Gastroesophageal sphincter (tissue), 4 donors: ENCODE measurements at regions not wholly inside any gene's neighbourhood (a gene's known extent, or its start where the extent isn't known, plus 50 kb on each side); places are given as distances from the start of the nearest gene placed in this dataset.

Experiments
- ATAC-seq: fragments of 150-250 bp; one replicate; pipeline ENCODE4 v1.9.1; 2016; ENCODE audit warnings: mild to moderate bottlenecking, moderate library complexity
- H3K27ac ChIP-seq, 4 donors: fragments of 200-600 bp; sonication (generic) in 3 of 4; 1 replicate in 3 of 4; 2 replicates in 1 of 4; pipeline ENCODE4 v1.5.1; 2016 to 2019
- H3K27me3 ChIP-seq: fragments of 200-600 bp; sonication (generic); one replicate; pipeline ENCODE4 v1.5.1; 2019
- H3K36me3 ChIP-seq, 2 donors: fragments of 200-600 bp; sonication (generic); one replicate each; pipeline ENCODE4 v1.5.1; 2019; ENCODE audit warnings: control low read depth in 1 of 2
- H3K4me1 ChIP-seq, 3 donors: fragments of 200-600 bp; sonication (generic); 1 replicate in 2 of 3; 2 replicates in 1 of 3; pipeline ENCODE4 v1.5.1; 2016 to 2019; ENCODE audit warnings: control low read depth in 2 of 3
- H3K4me3 ChIP-seq, 2 donors: fragments of 200-600 bp; sonication (generic); one replicate each; pipeline ENCODE4 v1.5.1; 2019; ENCODE audit warnings: mild to moderate bottlenecking in 1 of 2, moderate library complexity in 1 of 2
- H3K9me3 ChIP-seq, 3 donors: fragments of 200-600 bp; sonication (generic); one replicate each; pipeline ENCODE4 v1.5.1; 2017 to 2019; ENCODE audit warnings: control low read depth in 2 of 3
- CTCF ChIP-seq, 4 experiments: fragments of 200-600 bp in 2 of 4; fragments of 450-650 bp in 2 of 4; sonication (generic) in 1 of 4; IDR thresholded peaks; one replicate each; pipeline ENCODE4 v1.5.1; 2017 to 2019; ENCODE audit warnings: antibody characterized with exemption in 4 of 4, mild to moderate bottlenecking in 2 of 4, moderate library complexity in 2 of 4
- EP300 ChIP-seq: sonication (generic); formaldehyde crosslinking; IDR thresholded peaks from one replicate; pipeline ENCODE4 v1.6.1; 2017; ENCODE audit warnings: antibody characterized with exemption, mild to moderate bottlenecking
- POLR2A ChIP-seq, 2 donors: fragments of 450-650 bp; IDR thresholded peaks; one replicate each; pipeline ENCODE4 v1.6.1; 2017; ENCODE audit warnings: antibody characterized with exemption in 2 of 2, mild to moderate bottlenecking in 2 of 2, moderate library complexity in 1 of 2
- POLR2AphosphoS5 ChIP-seq: sonication (generic); formaldehyde crosslinking; IDR thresholded peaks from one replicate; pipeline ENCODE4 v1.6.1; 2017; ENCODE audit warnings: antibody characterized with exemption
- WGBS, 2 donors: methylation state at CpG; one replicate each; pipeline ENCODE4 v1.1.5; 2018; ENCODE audit warnings: low coverage in 1 of 2; 5-methylcytosine and 5-hydroxymethylcytosine counted together

DNA sequence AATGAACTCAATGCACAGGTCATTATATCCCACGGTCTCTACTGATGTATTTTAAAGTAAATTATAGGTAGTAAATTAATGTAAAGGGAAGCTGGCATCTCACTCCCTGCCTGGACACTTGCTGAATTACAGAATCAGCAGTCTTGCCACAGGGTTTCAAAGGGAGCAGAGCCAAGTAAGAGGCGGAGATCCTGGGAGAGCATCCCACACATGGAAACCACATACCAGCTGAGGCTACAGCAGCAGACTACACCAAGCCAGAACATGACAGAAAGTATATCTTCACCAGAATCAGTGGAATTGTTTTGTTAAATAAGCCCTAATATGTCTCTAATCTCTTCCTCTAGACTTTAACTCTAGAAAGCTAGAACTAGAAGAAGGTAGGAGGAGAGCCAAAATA is 1689.2 kb upstream of the WWC1 start:
- Histone ChIP-seq H3K4me3 (no peak overlapping the region), H3K4me1 (no peaks in the 10 kb centered on the region), H3K9me3 (no peaks in the 10 kb centered on the region), H3K27me3 (no peaks in the 10 kb centered on the region), H3K27ac (no peak overlapping the region), H3K36me3 (no peaks in the 10 kb centered on the region)
- TF ChIP-seq POLR2A (IDR thresholded peaks at IDR 0.05) (no peak), POLR2AphosphoS5 (no peak), CTCF (IDR thresholded peaks at IDR 0.05) (no peak), EP300 (no peak)
- no peak for ATAC-seq
- 79 to 85% methylated on average over 2 of the region's 2 CpGs for WGBS, 2 donors

- 68 to 81% methylated on average over 4 of the region's 4 CpGs for WGBS, 2 donors
- Histone ChIP-seq H3K27me3 (no peaks in the 10 kb centered on the region), H3K27ac (no peak overlapping the region), H3K9me3 (no peaks in the 10 kb centered on the region), H3K36me3 (no peaks in the 10 kb centered on the region), H3K4me3 (no peak overlapping the region), H3K4me1 (no peaks in the 10 kb centered on the region)
- no peak for ATAC-seq
- TF ChIP-seq EP300 (no peak), POLR2AphosphoS5 (no peak), POLR2A (IDR thresholded peaks at IDR 0.05) (no peak), CTCF (IDR thresholded peaks at IDR 0.05) (no peak)
Measured at GRCh38 chr5:166617507-166617906, 1673.9 kb upstream of the WWC1 start.

DNA sequence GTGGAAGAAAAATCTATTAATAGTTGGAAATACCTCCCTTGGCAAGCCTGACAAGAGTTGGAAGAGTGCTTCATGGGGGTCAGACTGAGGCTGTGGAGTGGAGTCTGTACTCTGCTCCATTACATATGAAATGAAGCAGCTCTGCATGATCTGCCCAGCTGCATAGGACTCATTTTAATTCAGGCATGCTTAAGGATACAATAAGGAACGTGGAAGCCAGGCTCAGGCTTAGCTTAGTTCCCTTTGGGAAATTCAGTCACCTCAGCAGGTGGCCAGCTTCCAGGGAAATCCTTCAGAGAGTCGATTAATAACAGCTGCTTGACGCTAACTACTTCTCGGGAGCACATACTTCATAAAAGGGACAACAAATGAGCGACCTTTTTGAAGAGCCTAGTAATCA is 1672.9 kb upstream of the WWC1 start:
- H3K9me3 ChIP-seq: no peaks in the 10 kb centered on the region
- H3K36me3 ChIP-seq: no peaks in the 10 kb centered on the region
- no peak overlapping the region for H3K27ac ChIP-seq
- 30 to 39% methylated on average over 2 to 5 of the region's 5 CpGs for WGBS, 2 donors
- H3K4me3 ChIP-seq: no peak overlapping the region
- no peaks in the 10 kb centered on the region for H3K27me3 ChIP-seq
- no peaks in the 10 kb centered on the region for H3K4me1 ChIP-seq
- no peak for ATAC-seq
- TF ChIP-seq POLR2A (IDR thresholded peaks at IDR 0.05) (no peak), EP300 (no peak), CTCF (IDR thresholded peaks at IDR 0.05) (no peak), POLR2AphosphoS5 (no peak)

DNA sequence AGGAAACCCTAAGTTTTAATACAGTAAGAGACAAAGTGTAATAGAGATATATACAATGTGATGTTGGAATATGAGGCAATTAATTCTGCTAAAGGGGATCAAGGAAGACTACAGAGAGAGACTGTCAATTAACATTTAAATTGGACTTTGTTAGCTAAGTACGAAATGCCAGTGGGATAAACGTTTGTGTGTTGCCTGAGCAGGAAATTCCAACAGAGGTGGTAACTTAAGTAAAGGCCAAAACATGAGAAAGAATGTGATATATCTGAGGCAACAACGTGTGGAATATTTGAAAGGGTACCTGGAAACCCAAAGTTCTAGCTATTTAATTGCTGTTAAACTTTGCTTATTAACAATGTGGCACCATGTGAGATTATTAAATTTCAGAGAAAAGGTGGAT is 1666.9 kb upstream of the WWC1 start:
- Histone ChIP-seq H3K9me3 (no peaks in the 10 kb centered on the region), H3K36me3 (no peaks in the 10 kb centered on the region), H3K4me3 (no peak overlapping the region), H3K27me3 (no peaks in the 10 kb centered on the region), H3K27ac (no peak overlapping the region), H3K4me1 (no peaks in the 10 kb centered on the region)
- no peak for TF ChIP-seq CTCF (IDR thresholded peaks at IDR 0.05)
- TF ChIP-seq POLR2AphosphoS5: no peak
- no peak for TF ChIP-seq POLR2A (IDR thresholded peaks at IDR 0.05)
- TF ChIP-seq EP300: no peak
- 18 to 21% methylated on average over 3 of the region's 3 CpGs for WGBS, 2 donors
- ATAC-seq: no peak

DNA sequence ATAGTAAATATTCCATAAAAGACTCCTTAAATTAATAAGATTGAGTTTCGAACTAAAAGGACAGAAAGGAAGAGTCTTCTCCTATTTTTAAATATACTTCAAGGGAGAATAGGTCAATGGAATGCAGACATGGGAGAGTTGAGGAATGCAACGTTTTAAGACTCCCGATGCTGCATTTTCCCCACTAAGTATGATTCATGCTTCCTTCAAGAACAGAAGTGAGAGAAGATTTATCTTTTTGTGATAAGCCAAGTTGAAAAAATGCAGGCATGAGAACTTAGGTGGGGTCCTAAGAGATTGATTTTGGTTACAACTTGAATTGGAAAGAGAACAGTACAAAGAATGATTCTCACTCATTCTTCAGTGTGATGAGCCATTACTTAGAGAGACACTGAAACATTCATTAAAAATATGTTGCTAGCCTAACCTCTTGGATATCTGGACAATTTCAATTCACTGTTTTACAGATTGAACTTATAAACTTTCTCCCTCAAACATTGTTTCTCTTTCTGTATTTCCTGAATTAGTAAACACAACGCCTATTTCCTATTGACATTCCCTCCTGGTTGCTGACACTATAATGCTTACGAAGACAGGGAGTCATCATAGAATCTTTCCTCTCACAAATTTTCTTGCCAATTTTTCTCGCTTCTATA is 1666.1 kb upstream of the WWC1 start:
- H3K4me1 ChIP-seq: no peaks in the 10 kb centered on the region
- H3K9me3 ChIP-seq: no peaks in the 10 kb centered on the region
- H3K27me3 ChIP-seq: no peaks in the 10 kb centered on the region
- WGBS, 2 donors: 38 to 40% methylated on average over 2 to 6 of the region's 6 CpGs
- TF ChIP-seq POLR2AphosphoS5 (no peak), CTCF (IDR thresholded peaks at IDR 0.05) (no peak), EP300 (no peak), POLR2A (IDR thresholded peaks at IDR 0.05) (no peak)
- H3K27ac ChIP-seq: no peak overlapping the region
- no peaks in the 10 kb centered on the region for H3K36me3 ChIP-seq
- no peak overlapping the region for H3K4me3 ChIP-seq
- no peak for ATAC-seq
